SU-DHL-6 (cell line): ENCODE measurements at regions not wholly inside any gene's neighbourhood (a gene's known extent, or its start where the extent isn't known, plus 50 kb on each side); places are given as distances from the start of the nearest gene placed in this dataset.

Experiments used
- H2AFZ ChIP-seq: fragments of 200-600 bp; sonication (generic); 2 replicates; pipeline ENCODE4 v1.6.1; 2014; ENCODE audit warnings: low read depth, mild to moderate bottlenecking, moderate library complexity, mixed read lengths, antibody characterized with exemption, low read length; ENCODE audit not compliant: severe bottlenecking
- H3F3A ChIP-seq: fragments of 200-600 bp; shearing (Covaris generic); 2 replicates; pipeline ENCODE4 v1.6.0; 2016; ENCODE audit warnings: antibody characterized with exemption, mild to moderate bottlenecking; ENCODE audit not compliant: insufficient read depth
- H3K27ac ChIP-seq: fragments of 200-600 bp; sonication (generic); 2 replicates; pipeline ENCODE4 v1.5.1; 2016; ENCODE audit warnings: low read depth, mild to moderate bottlenecking, low read length, moderate library complexity, mixed read lengths
- H3K27me3 ChIP-seq: fragments of 200-600 bp; sonication (generic), shearing (Covaris generic); 2 replicates; pipeline ENCODE4 v1.6.0; 2014; ENCODE audit warnings: mild to moderate bottlenecking, low read length
- H3K36me3 ChIP-seq: fragments of 200-600 bp; sonication (generic); 2 replicates; pipeline ENCODE4 v1.6.1; 2014; ENCODE audit warnings: mild to moderate bottlenecking, low read length, mixed read lengths
- H3K4me2 ChIP-seq: fragments of 300-600, 200-600 bp; shearing (Covaris generic), sonication (generic); 2 replicates; pipeline ENCODE4 v1.6.0; 2014; ENCODE audit warnings: low read length, low read depth, mild to moderate bottlenecking; ENCODE audit not compliant: poor library complexity, severe bottlenecking
- H3K4me3 ChIP-seq: fragments of 200-600 bp; sonication (generic); 2 replicates; pipeline ENCODE4 v1.5.1; 2014; ENCODE audit warnings: antibody characterized with exemption, low read length, mild to moderate bottlenecking, mixed read lengths; ENCODE audit not compliant: insufficient read depth, poor library complexity, severe bottlenecking
- H3K79me2 ChIP-seq: fragments of 200-600 bp; sonication (generic); 2 replicates; pipeline ENCODE4 v1.6.1; 2014; ENCODE audit warnings: mild to moderate bottlenecking, low read length, moderate library complexity; ENCODE audit not compliant: insufficient read depth
- H3K9ac ChIP-seq: fragments of 200-600 bp; sonication (generic); 2 replicates; pipeline ENCODE4 v1.7.0; 2014; ENCODE audit warnings: mild to moderate bottlenecking, low read length
- H3K9me2 ChIP-seq: fragments of 200-600 bp; sonication (generic); replicated peaks from 2 replicates; pipeline ENCODE4 v1.6.1; 2014; ENCODE audit warnings: low read length; ENCODE audit not compliant: insufficient read depth
- H3K9me3 ChIP-seq: fragments of 200-600 bp; sonication (generic); 2 replicates; pipeline ENCODE4 v1.6.1; 2014; ENCODE audit warnings: low read length, mixed read lengths; ENCODE audit not compliant: insufficient read depth
- H4K20me1 ChIP-seq: fragments of 200-600 bp; sonication (generic); 2 replicates; pipeline ENCODE4 v1.6.1; 2014; ENCODE audit warnings: low read depth, mild to moderate bottlenecking, antibody characterized with exemption, low read length, moderate library complexity, mixed read lengths
- EZH2phosphoT487 ChIP-seq: fragments of 200-600 bp; sonication (generic), shearing (Covaris generic); conservative IDR thresholded peaks from 2 replicates; pipeline ENCODE4 v1.6.1; 2018; ENCODE audit warnings: mild to moderate bottlenecking, antibody characterized with exemption, low read length, moderate library complexity, mixed read lengths
- TF ChIP-seq, protein P1 (sequence below): fragments of 200-600 bp; sonication (generic); IDR thresholded peaks from one replicate; pipeline ENCODE4 v1.5.1; 2017; ENCODE audit warnings: antibody characterized with exemption, mild to moderate bottlenecking, low read length, moderate library complexity; ENCODE audit not compliant: insufficient read depth, poor library complexity, severe bottlenecking

DNA sequence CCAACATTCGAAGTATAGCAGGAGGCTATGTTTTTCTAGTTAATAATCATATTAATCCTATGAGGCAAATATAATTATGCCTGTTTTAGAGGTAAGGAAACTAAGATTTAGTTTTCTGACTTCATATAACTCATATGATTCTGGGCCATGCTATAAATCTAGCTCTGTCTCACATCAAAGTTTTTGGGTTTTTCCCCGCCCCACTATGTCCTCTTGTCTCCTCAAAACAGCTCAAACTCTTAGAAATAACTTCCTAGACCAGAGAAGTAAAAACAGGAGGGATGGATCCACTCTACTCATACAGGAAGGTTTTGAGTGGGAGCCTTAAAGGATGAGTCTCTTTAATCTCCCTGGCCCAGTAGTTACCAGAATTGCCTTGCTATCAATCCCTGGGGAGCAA is 256.4 kb upstream of the FGGY start:
- Histone ChIP-seq H3K9me3 (no peaks in the 10 kb centered on the region), H3K27ac (no peak overlapping the region), H3K4me3 (no peak overlapping the region), H3K79me2 (no peaks in the 10 kb centered on the region), H3K9me2 (no peaks in the 10 kb centered on the region), H2AFZ (no peak overlapping the region), H3K27me3 (no peaks in the 10 kb centered on the region), H3F3A (no peaks in the 10 kb centered on the region), H3K36me3 (no peaks in the 10 kb centered on the region), H4K20me1 (no peaks in the 10 kb centered on the region), H3K9ac (no peak overlapping the region), H3K4me2 (no peak overlapping the region)
- TF ChIP-seq EZH2phosphoT487, result no peak
- TF ChIP-seq, protein P1, sequence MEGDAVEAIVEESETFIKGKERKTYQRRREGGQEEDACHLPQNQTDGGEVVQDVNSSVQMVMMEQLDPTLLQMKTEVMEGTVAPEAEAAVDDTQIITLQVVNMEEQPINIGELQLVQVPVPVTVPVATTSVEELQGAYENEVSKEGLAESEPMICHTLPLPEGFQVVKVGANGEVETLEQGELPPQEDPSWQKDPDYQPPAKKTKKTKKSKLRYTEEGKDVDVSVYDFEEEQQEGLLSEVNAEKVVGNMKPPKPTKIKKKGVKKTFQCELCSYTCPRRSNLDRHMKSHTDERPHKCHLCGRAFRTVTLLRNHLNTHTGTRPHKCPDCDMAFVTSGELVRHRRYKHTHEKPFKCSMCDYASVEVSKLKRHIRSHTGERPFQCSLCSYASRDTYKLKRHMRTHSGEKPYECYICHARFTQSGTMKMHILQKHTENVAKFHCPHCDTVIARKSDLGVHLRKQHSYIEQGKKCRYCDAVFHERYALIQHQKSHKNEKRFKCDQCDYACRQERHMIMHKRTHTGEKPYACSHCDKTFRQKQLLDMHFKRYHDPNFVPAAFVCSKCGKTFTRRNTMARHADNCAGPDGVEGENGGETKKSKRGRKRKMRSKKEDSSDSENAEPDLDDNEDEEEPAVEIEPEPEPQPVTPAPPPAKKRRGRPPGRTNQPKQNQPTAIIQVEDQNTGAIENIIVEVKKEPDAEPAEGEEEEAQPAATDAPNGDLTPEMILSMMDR, result no peak

DNA sequence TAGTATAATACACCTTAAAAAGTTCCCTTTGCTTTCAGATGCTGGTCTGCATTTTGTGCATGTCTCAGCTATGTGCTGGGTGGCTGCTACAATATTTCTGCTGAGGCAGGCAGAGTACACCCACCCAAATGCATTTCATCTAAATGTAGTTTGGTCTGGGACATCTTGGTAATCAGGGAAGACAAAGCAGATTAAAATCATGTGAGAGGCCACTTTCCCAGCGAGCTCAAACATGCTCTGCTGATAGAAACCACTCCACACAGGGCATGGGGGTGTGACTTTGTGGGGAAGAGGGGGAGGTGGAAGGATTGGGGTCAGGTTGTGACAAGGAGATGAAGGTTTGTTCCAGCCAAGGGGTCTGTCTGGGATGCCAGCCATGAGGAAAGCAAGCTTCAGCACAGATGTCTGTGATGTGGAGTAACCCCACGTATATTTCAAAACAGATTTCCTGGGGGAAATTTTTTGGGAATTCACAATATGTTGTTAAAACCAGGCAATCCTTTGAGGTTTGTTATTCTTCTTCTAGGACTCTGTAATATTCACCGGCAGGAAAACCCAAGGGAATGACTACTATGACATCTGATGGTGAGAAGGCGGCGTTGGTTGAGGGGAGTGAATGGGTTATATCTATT is 255.1 kb upstream of the FGGY start:
- Histone ChIP-seq H3K9me2 (no peaks in the 10 kb centered on the region), H3K4me2 (no peak overlapping the region), H2AFZ (no peak overlapping the region), H3K27ac (no peak overlapping the region), H3K9me3 (no peaks in the 10 kb centered on the region), H3K9ac (no peak overlapping the region), H3F3A (no peaks in the 10 kb centered on the region), H3K4me3 (no peak overlapping the region), H3K79me2 (no peaks in the 10 kb centered on the region), H3K36me3 (no peaks in the 10 kb centered on the region), H4K20me1 (no peaks in the 10 kb centered on the region), H3K27me3 (no peaks in the 10 kb centered on the region)
- TF ChIP-seq, protein P1, result no peak

DNA sequence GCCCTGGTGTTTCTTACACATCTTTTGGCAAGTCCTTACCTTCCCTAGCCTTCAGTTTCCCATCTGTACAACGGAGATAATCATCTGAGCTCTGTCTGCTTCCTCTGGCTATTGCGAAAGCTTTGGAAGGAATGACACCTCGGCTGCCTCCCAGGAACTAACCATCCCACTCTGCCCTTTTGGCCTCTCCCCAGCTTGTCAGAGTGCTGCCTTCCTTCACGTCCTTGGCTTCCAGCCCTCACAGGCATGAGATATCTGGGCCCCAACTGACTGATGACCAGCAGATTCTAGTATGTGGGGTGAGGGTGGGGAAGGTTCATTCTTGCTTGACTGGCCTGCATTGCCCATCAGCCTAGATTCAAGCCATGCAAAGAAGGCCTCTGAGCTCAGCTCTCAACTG is 253.1 kb upstream of the FGGY start:
- Histone ChIP-seq H3K9me3 (no peaks in the 10 kb centered on the region), H3K36me3 (no peaks in the 10 kb centered on the region), H3K4me3 (no peak overlapping the region)

More for the DNA sequence above, 253.1 kb upstream of the FGGY start:
- Histone ChIP-seq H3K9ac (no peak overlapping the region), H3K79me2 (no peaks in the 10 kb centered on the region), H4K20me1 (no peaks in the 10 kb centered on the region), H2AFZ (no peak overlapping the region), H3F3A (no peaks in the 10 kb centered on the region), H3K27ac (no peak overlapping the region), H3K27me3 (no peaks in the 10 kb centered on the region), H3K4me2 (no peak overlapping the region), H3K9me2 (no peaks in the 10 kb centered on the region)
- TF ChIP-seq, protein P1, result no peak
- TF ChIP-seq EZH2phosphoT487, result no peak
